DND-41 (cell line): ENCODE measurements at regions not wholly inside any gene's neighbourhood (a gene's known extent, or its start where the extent isn't known, plus 50 kb on each side); places are given as distances from the start of the nearest gene placed in this dataset.

Experiments
- EZH2 ChIP-seq: IDR thresholded peaks from 3 replicates; pipeline ENCODE4 v1.6.1; 2012; ENCODE audit warnings: borderline replicate concordance, low read depth, mild to moderate bottlenecking, moderate library complexity, low read length, inconsistent platforms; ENCODE audit not compliant: severe bottlenecking
- TF ChIP-seq, protein P1 (sequence below): IDR thresholded peaks from 2 replicates; pipeline ENCODE4 v1.5.1; 2012; ENCODE audit warnings: borderline replicate concordance, low read length, moderate library complexity, mild to moderate bottlenecking; ENCODE audit not compliant: poor library complexity, severe bottlenecking; ENCODE audit errors: extremely low read depth

DNA sequence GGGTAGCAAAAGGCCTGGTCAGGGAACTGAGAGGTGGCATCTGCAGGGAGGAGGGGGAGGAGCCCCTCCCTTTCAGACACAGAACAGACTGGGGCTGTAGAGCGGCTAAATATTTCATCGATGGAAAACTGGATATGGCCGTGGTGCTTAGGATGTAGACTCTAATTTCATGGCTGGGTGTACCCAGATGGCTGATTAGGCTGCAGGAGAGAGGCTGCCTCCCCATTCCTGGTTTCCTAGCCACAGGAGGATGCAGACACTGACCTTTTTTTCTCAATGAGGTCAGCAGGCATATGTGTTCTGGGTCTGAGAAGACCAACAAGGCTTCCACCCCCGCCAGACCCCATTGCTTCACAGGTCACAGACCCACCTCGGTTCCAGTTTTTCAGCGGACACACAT, 58.1 kb upstream of the CALM2 start:
- TF ChIP-seq, protein P1, sequence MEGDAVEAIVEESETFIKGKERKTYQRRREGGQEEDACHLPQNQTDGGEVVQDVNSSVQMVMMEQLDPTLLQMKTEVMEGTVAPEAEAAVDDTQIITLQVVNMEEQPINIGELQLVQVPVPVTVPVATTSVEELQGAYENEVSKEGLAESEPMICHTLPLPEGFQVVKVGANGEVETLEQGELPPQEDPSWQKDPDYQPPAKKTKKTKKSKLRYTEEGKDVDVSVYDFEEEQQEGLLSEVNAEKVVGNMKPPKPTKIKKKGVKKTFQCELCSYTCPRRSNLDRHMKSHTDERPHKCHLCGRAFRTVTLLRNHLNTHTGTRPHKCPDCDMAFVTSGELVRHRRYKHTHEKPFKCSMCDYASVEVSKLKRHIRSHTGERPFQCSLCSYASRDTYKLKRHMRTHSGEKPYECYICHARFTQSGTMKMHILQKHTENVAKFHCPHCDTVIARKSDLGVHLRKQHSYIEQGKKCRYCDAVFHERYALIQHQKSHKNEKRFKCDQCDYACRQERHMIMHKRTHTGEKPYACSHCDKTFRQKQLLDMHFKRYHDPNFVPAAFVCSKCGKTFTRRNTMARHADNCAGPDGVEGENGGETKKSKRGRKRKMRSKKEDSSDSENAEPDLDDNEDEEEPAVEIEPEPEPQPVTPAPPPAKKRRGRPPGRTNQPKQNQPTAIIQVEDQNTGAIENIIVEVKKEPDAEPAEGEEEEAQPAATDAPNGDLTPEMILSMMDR: no peak
- TF ChIP-seq EZH2: no peak
